ENCODE measurements at regions not wholly inside any gene's neighbourhood (a gene's known extent, or its start where the extent isn't known, plus 50 kb on each side); places are given as distances from the start of the nearest gene placed in this dataset.
A peak's percentile ranks its signal among the peaks of the same experiment; 100 is the strongest.

GRCh38 chr12:24678436-24678835 lies 270.5 kb downstream of the BCAT1 start:
- H3K4me2 ChIP-seq (ENCODE audit: low read length): no peak overlapping the region
- H3K4me1 Mint-ChIP-seq (ENCODE audit: low read depth, unreplicated experiment): no peaks in the 10 kb centered on the region
- H3K4me1 ChIP-seq (ENCODE audit: insufficient read depth, low read length): no peaks in the 10 kb centered on the region
- DNase-seq (ENCODE audit: low read depth) (no peak), FAIRE-seq (no peak)
- no peak overlapping the region for H3K27ac Mint-ChIP-seq (ENCODE audit: unreplicated experiment)
- H3K9me3 Mint-ChIP-seq (ENCODE audit: unreplicated experiment): no peaks in the 10 kb centered on the region
- no peak overlapping the region for H2AFZ ChIP-seq (ENCODE audit: low read depth, low read length)
- H3K4me3 ChIP-seq (ENCODE audit: insufficient read depth, low read depth, low read length): no peak overlapping the region
- no peak overlapping the region for H3K9ac ChIP-seq (ENCODE audit: low read length)
- H3K27me3 Mint-ChIP-seq (ENCODE audit: low read depth, unreplicated experiment): no peaks in the 10 kb centered on the region
- no peak overlapping the region for H3K27ac ChIP-seq (ENCODE audit: low read depth, low read length)
- no peaks in the 10 kb centered on the region for H3K36me3 Mint-ChIP-seq (ENCODE audit: low read depth, unreplicated experiment)
- H3K79me2 ChIP-seq (ENCODE audit: insufficient read depth, low read length): no peaks in the 10 kb centered on the region
- no peaks in the 10 kb centered on the region for H3K36me3 ChIP-seq (ENCODE audit: insufficient read depth, low read length)
- TF ChIP-seq, protein P1, sequence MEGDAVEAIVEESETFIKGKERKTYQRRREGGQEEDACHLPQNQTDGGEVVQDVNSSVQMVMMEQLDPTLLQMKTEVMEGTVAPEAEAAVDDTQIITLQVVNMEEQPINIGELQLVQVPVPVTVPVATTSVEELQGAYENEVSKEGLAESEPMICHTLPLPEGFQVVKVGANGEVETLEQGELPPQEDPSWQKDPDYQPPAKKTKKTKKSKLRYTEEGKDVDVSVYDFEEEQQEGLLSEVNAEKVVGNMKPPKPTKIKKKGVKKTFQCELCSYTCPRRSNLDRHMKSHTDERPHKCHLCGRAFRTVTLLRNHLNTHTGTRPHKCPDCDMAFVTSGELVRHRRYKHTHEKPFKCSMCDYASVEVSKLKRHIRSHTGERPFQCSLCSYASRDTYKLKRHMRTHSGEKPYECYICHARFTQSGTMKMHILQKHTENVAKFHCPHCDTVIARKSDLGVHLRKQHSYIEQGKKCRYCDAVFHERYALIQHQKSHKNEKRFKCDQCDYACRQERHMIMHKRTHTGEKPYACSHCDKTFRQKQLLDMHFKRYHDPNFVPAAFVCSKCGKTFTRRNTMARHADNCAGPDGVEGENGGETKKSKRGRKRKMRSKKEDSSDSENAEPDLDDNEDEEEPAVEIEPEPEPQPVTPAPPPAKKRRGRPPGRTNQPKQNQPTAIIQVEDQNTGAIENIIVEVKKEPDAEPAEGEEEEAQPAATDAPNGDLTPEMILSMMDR (IDR thresholded peaks at IDR 0.05; ENCODE audit: insufficient read depth, low read depth, low read length): no peak
- TF ChIP-seq EZH2 (IDR thresholded peaks at IDR 0.05; ENCODE audit: insufficient read depth, low read length): no peak
- H4K20me1 ChIP-seq (ENCODE audit: insufficient read depth, low read length): no peaks in the 10 kb centered on the region
- no peaks in the 10 kb centered on the region for H3K27me3 ChIP-seq (ENCODE audit: insufficient read depth, low read length)
- H3K9me3 ChIP-seq (ENCODE audit: insufficient read depth, low read depth, low read length): no peaks in the 10 kb centered on the region
- no peak overlapping the region for H3K4me3 Mint-ChIP-seq (ENCODE audit: unreplicated experiment)

- no peak overlapping the region for H3K27ac Mint-ChIP-seq (ENCODE audit: unreplicated experiment)
- Histone ChIP-seq H3K79me2 (ENCODE audit: insufficient read depth, low read length) (no peaks in the 10 kb centered on the region), H2AFZ (ENCODE audit: low read depth, low read length) (no peak overlapping the region), H3K4me1 (ENCODE audit: insufficient read depth, low read length) (no peaks in the 10 kb centered on the region), H3K27ac (ENCODE audit: low read depth, low read length) (no peak overlapping the region), H3K4me2 (ENCODE audit: low read length) (no peak overlapping the region), H4K20me1 (ENCODE audit: insufficient read depth, low read length) (no peaks in the 10 kb centered on the region), H3K9me3 (ENCODE audit: insufficient read depth, low read depth, low read length) (no peaks in the 10 kb centered on the region), H3K36me3 (ENCODE audit: insufficient read depth, low read length) (no peaks in the 10 kb centered on the region), H3K9ac (ENCODE audit: low read length) (no peak overlapping the region), H3K27me3 (ENCODE audit: insufficient read depth, low read length) (no peaks in the 10 kb centered on the region), H3K4me3 (ENCODE audit: insufficient read depth, low read depth, low read length) (no peak overlapping the region)
- H3K9me3 Mint-ChIP-seq (ENCODE audit: unreplicated experiment): no peaks in the 10 kb centered on the region
- H3K4me3 Mint-ChIP-seq (ENCODE audit: unreplicated experiment): no peak overlapping the region
- H3K4me1 Mint-ChIP-seq (ENCODE audit: low read depth, unreplicated experiment): peaks cover 4% of the 10 kb centered on the region
- H3K27me3 Mint-ChIP-seq (ENCODE audit: low read depth, unreplicated experiment): no peaks in the 10 kb centered on the region
- FAIRE-seq: no peak
- peak; percentile 24 for DNase-seq (ENCODE audit: low read depth)
- no peaks in the 10 kb centered on the region for H3K36me3 Mint-ChIP-seq (ENCODE audit: low read depth, unreplicated experiment)
- no peak for TF ChIP-seq EZH2 (IDR thresholded peaks at IDR 0.05; ENCODE audit: insufficient read depth, low read length)
- TF ChIP-seq, protein P1 (IDR thresholded peaks at IDR 0.05; ENCODE audit: insufficient read depth, low read depth, low read length): no peak
These were observed 280.3 kb downstream of the BCAT1 start for GRCh38 chr12:24668563-24668962.

GRCh38 chr12:24664161-24664880 lies 284.6 kb downstream of the BCAT1 start:
- no peak for TF ChIP-seq EZH2 (IDR thresholded peaks at IDR 0.05; ENCODE audit: insufficient read depth, low read length)
- TF ChIP-seq, protein P1 (IDR thresholded peaks at IDR 0.05; ENCODE audit: insufficient read depth, low read depth, low read length): no peak
- Mint-ChIP-seq H3K27me3 (ENCODE audit: low read depth, unreplicated experiment) (no peaks in the 10 kb centered on the region), H3K9me3 (ENCODE audit: unreplicated experiment) (no peaks in the 10 kb centered on the region), H3K27ac (ENCODE audit: unreplicated experiment) (no peak overlapping the region), H3K4me3 (ENCODE audit: unreplicated experiment) (no peak overlapping the region), H3K36me3 (ENCODE audit: low read depth, unreplicated experiment) (no peaks in the 10 kb centered on the region), H3K4me1 (ENCODE audit: low read depth, unreplicated experiment) (peaks cover 4% of the 10 kb centered on the region)
- H4K20me1 ChIP-seq (ENCODE audit: insufficient read depth, low read length): no peaks in the 10 kb centered on the region
- H3K36me3 ChIP-seq (ENCODE audit: insufficient read depth, low read length): no peaks in the 10 kb centered on the region
- no peaks in the 10 kb centered on the region for H3K4me1 ChIP-seq (ENCODE audit: insufficient read depth, low read length)
- H3K4me3 ChIP-seq (ENCODE audit: insufficient read depth, low read depth, low read length): no peak overlapping the region
- H3K27ac ChIP-seq (ENCODE audit: low read depth, low read length): no peak overlapping the region
- FAIRE-seq: no peak
- no peaks in the 10 kb centered on the region for H3K9me3 ChIP-seq (ENCODE audit: insufficient read depth, low read depth, low read length)
- DNase-seq (ENCODE audit: low read depth): no peak
- H3K79me2 ChIP-seq (ENCODE audit: insufficient read depth, low read length): no peaks in the 10 kb centered on the region
- H3K9ac ChIP-seq (ENCODE audit: low read length): no peak overlapping the region
- H3K4me2 ChIP-seq (ENCODE audit: low read length): no peak overlapping the region
- H2AFZ ChIP-seq (ENCODE audit: low read depth, low read length): no peak overlapping the region
- H3K27me3 ChIP-seq (ENCODE audit: insufficient read depth, low read length): no peaks in the 10 kb centered on the region
